ENCODE measurements at regions not wholly inside any gene's neighbourhood (a gene's known extent, or its start where the extent isn't known, plus 50 kb on each side); places are given as distances from the start of the nearest gene placed in this dataset.

DNA sequence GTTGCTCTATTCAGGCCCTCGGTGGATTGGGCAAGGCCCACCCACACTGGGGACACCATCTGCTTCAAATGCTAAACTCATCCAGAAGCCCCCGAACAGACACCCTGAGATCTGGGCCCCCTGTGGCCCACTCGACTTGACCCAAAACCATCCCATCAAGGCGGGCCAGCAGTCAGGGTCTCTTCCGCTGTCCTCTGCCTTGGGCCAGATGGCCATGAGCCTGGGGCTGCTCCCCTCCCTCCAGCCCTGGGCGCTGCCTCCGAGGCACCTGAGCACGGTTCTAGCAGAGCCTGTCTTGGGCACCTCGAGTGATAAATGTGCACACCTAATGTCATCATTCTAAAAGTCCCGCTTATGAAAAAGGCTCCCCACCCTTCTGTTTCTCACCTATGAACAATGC lies 449.4 kb downstream of the TCERG1L start:
- DNase-seq (ENCODE audit: insufficient read length, low spot score), result no peak

DNA sequence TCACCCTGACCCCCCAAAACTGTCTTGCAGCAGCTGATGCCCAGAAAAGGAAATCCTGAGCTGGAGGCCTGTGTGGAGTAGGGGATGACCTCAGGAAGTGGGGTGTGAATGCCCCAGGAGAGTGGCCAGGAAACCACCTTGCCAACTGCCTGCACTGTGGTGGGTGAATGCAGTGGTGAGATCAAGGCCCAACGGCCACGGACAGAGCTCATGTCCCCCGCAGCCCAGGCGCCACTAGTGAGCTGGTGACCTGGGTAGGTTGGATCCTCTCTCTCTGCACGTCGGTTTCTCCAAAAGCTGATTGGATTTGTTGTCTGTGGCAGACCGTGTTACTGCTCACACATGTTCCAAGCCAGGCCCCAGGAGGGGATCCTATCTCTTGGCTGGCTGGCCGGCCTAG lies 448.9 kb downstream of the TCERG1L start:
- no peak for DNase-seq (ENCODE audit: insufficient read length, low spot score)
- no peak for FAIRE-seq
- TF ChIP-seq, protein P1, sequence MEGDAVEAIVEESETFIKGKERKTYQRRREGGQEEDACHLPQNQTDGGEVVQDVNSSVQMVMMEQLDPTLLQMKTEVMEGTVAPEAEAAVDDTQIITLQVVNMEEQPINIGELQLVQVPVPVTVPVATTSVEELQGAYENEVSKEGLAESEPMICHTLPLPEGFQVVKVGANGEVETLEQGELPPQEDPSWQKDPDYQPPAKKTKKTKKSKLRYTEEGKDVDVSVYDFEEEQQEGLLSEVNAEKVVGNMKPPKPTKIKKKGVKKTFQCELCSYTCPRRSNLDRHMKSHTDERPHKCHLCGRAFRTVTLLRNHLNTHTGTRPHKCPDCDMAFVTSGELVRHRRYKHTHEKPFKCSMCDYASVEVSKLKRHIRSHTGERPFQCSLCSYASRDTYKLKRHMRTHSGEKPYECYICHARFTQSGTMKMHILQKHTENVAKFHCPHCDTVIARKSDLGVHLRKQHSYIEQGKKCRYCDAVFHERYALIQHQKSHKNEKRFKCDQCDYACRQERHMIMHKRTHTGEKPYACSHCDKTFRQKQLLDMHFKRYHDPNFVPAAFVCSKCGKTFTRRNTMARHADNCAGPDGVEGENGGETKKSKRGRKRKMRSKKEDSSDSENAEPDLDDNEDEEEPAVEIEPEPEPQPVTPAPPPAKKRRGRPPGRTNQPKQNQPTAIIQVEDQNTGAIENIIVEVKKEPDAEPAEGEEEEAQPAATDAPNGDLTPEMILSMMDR (IDR thresholded peaks at IDR 0.05; ENCODE audit: insufficient read depth, missing control alignments), result no peak

More for the DNA sequence above, 449.4 kb downstream of the TCERG1L start:
- FAIRE-seq, result no peak
- TF ChIP-seq, protein P1 (IDR thresholded peaks at IDR 0.05; ENCODE audit: insufficient read depth, missing control alignments), result no peak

DNA sequence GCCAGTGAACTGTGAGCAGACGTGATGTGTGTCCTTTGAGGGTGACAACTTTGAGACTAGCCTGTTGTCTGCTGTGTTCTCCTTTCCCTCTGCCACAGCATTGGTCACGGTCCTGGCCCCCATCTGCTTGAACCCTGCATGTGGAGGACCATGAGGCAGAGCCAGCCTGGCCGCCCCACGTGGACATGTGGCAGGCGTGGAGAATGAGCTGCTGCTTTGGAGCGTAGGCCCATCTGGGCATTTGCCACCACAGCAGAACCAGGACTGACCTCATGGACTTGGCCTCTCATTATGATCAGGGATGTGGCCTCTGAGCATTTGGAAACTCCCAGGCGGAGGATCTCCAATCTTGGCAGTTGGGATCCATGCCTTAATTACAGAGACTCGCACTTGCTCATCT lies 448.5 kb downstream of the TCERG1L start:
- DNase-seq (ENCODE audit: insufficient read length, low spot score) (no peak), FAIRE-seq (no peak)
- TF ChIP-seq, protein P1 (IDR thresholded peaks at IDR 0.05; ENCODE audit: insufficient read depth, missing control alignments), result no peak

DNA sequence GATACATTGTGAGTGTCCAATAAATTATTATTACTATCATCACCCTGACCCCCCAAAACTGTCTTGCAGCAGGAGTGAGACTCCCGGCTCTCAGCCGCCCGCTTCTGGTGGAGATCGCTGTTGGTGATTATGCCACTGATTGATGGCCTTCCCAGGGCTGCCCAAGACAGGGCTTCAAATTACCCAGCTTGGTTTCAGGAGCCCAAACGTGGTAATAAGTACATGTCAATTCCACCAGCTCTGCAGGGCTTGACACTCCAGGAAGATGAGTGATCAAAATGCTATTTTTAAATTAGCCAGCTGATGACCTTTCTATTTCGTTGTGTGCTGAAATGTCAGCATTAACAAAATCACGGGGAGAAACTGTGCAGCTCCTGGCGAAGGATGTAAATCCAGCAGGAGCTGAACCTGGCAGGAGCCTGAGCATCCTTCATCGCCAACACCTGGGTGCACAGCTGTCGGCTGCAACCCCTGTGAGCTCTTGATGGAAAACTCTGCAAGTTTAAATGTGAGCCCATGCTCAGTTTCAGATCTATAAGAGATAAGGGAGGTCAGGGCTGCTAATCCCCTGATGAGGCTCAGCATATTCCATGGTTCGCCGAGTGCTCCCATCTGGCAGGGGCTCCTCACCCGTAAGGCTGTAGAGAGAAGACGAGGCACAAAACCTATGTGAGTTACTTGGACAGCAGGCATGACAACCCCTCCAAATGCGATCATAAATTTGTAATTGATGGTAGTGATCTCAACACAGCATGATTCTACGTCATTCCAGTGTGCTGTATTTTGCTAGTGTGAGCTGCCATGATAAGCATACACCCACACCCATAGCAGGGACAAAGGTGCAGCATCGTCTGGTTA lies 446.3 kb downstream of the TCERG1L start:
- DNase-seq (ENCODE audit: insufficient read length, low spot score) (no peak), FAIRE-seq (no peak)

DNA sequence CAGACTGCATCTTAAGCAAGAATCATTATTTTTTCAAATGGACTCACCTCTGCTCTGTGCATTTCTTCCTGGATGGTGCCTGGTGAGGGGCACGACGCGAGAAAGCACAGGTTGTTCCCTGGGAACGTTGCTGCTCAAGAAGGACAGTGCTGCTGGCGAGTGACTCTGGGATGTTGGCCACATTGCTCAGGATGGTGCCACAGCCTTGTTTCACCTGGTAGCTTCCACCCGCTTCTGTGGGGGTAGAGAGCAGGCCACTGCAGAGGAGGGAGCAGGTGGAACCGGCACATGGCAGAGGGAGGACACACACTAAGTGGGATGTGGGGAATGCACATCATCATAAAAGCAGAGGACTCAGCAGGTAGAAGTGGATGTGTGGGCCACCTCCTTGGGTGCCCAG lies 444.7 kb downstream of the TCERG1L start:
- FAIRE-seq (no peak), DNase-seq (ENCODE audit: insufficient read length, low spot score) (no peak)
- TF ChIP-seq, protein P1 (IDR thresholded peaks at IDR 0.05; ENCODE audit: insufficient read depth, missing control alignments), result no peak

More for the DNA sequence above, 446.3 kb downstream of the TCERG1L start:
- TF ChIP-seq, protein P1 (IDR thresholded peaks at IDR 0.05; ENCODE audit: insufficient read depth, missing control alignments), result no peak

DNA sequence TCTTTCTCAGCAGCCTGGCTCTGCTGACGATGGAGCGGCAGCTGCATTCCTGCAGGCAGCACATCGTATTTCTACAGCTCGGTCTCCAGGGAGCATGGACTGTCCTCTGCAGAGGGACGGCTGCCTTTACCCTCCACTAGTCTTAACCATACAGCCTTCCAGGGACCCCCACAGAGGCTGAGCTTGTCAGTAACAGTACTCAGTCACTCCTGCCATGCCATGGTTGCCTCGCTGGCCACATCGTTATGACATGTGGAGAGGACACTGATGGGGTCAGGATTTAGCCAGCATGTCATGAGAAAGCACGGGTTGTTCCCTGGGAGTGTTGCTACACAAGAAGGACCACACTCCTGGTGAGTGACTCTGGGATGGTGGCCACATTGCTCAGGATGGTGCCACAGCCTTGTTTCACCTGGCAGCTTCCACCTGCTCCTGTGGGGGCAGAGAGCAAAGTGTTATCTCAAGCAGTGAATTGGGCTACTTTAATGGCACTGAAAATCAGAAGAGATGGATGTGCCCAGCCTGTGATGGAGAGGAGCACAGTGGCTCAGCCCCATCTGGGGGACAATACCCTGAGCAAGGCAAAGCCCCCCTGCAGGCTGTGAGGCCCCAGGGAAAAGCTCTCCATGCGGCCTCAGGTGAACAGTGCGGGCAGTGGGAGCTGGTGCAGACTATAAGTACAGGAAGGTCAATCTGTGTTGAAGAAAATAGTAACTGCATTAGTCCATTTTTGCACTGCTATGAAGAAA lies 443.9 kb downstream of the TCERG1L start:
- TF ChIP-seq, protein P1 (IDR thresholded peaks at IDR 0.05; ENCODE audit: insufficient read depth, missing control alignments), result no peak
- DNase-seq (ENCODE audit: insufficient read length, low spot score) (no peak), FAIRE-seq (no peak)

Data from D721Med (cell line).